Naive B cell (primary cell): ENCODE measurements at regions not wholly inside any gene's neighbourhood (a gene's known extent, or its start where the extent isn't known, plus 50 kb on each side); places are given as distances from the start of the nearest gene placed in this dataset.

Experiments
- ATAC-seq, 2 donors: fragments of 150-1000 bp; cut with Tn5 transposase; 2 replicates each; pipeline ENCODE4 v1.10.0; 2021; ENCODE audit warnings: low read depth in 2 of 2, mild to moderate bottlenecking in 2 of 2, moderate library complexity in 2 of 2
- DNase-seq: peaks from one replicate; pipeline ENCODE4 v3.0.0; 2022
- H3K27ac Mint-ChIP-seq, 6 donors: one replicate each; pipeline ENCODE4 v1.8.0; 2020 to 2022; ENCODE audit warnings: mild to moderate bottlenecking in 6 of 6, mixed read lengths in 6 of 6, moderate library complexity in 5 of 6, inconsistent platforms in 2 of 6
- H3K27me3 Mint-ChIP-seq, 3 donors: one replicate each; pipeline ENCODE4 v1.8.0; 2021 to 2022; ENCODE audit warnings: mixed read lengths in 3 of 3, mild to moderate bottlenecking in 1 of 3
- H3K36me3 Mint-ChIP-seq, 2 donors: one replicate each; pipeline ENCODE4 v1.8.0; 2020 to 2022; ENCODE audit warnings: mixed read lengths in 2 of 2, inconsistent platforms in 1 of 2, mild to moderate bottlenecking in 1 of 2
- H3K4me1 Mint-ChIP-seq, 3 donors: one replicate each; pipeline ENCODE4 v1.8.0; 2020 to 2022; ENCODE audit warnings: mixed read lengths in 3 of 3, inconsistent platforms in 1 of 3, mild to moderate bottlenecking in 1 of 3, moderate library complexity in 1 of 3
- H3K4me3 Mint-ChIP-seq, 8 donors: one replicate each; pipeline ENCODE4 v1.8.0; 2020 to 2022; ENCODE audit warnings: mild to moderate bottlenecking in 8 of 8, mixed read lengths in 8 of 8, moderate library complexity in 8 of 8, inconsistent platforms in 2 of 8
- H3K9me3 Mint-ChIP-seq, 7 donors: one replicate each; pipeline ENCODE4 v1.8.0; 2020 to 2022; ENCODE audit warnings: mixed read lengths in 7 of 7, mild to moderate bottlenecking in 5 of 7, inconsistent platforms in 2 of 7, moderate library complexity in 1 of 7

- peaks cover 0 to 15% (median 9%) of the 10 kb centered on the region in 3 donors for H3K27me3 Mint-ChIP-seq
- peaks cover 0 to 20% (median 6%) of the 10 kb centered on the region in 7 donors for H3K9me3 Mint-ChIP-seq
- no peak overlapping the region for H3K27ac Mint-ChIP-seq
- H3K36me3 Mint-ChIP-seq, result peaks cover 0 to 6% of the 10 kb centered on the region in 2 donors
- ATAC-seq (no peak), DNase-seq (no peak)
- H3K4me3 Mint-ChIP-seq, result no peak overlapping the region
- no peaks in the 10 kb centered on the region for H3K4me1 Mint-ChIP-seq
Observed at GRCh38 chr6:21426841-21427490, 166.6 kb upstream of the SOX4 start.

GRCh38 chr6:21429291-21429690 is 164.3 kb upstream of the SOX4 start:
- Mint-ChIP-seq H3K9me3 (peaks cover 0 to 14% (median 5%) of the 10 kb centered on the region in 7 donors), H3K27me3 (peaks cover 4 to 17% (median 9%) of the 10 kb centered on the region in 3 donors), H3K4me3 (no peak overlapping the region), H3K27ac (peak overlapping the region in 1 of 6 donors; percentile 15), H3K4me1 (no peaks in the 10 kb centered on the region), H3K36me3 (peaks cover 0 to 11% of the 10 kb centered on the region in 2 donors)
- DNase-seq (no peak), ATAC-seq (no peak)

- Mint-ChIP-seq H3K36me3 (peaks cover 0 to 6% of the 10 kb centered on the region in 2 donors), H3K27me3 (peaks cover 0 to 14% (median 4%) of the 10 kb centered on the region in 3 donors), H3K4me3 (peak overlapping the region in 1 of 8 donors; percentile 55), H3K4me1 (peaks cover 0 to 1% (median 0%) of the 10 kb centered on the region in 3 donors), H3K9me3 (peaks cover 0 to 8% (median 1%) of the 10 kb centered on the region in 7 donors), H3K27ac (no peak overlapping the region)
- DNase-seq (no peak), ATAC-seq (no peak)
Observed at GRCh38 chr6:21431526-21431925, 162.0 kb upstream of the SOX4 start.

- Mint-ChIP-seq H3K9me3 (peaks cover 0 to 2% (median 0%) of the 10 kb centered on the region in 7 donors), H3K27me3 (peaks cover 0 to 6% (median 4%) of the 10 kb centered on the region in 3 donors), H3K27ac (peak overlapping the region in 1 of 6 donors; percentile 58), H3K4me3 (peak overlapping the region in 2 of 8 donors; percentile 7 to 45), H3K4me1 (peaks cover 15 to 18% (median 16%) of the 10 kb centered on the region in 3 donors), H3K36me3 (peaks cover 0 to 5% of the 10 kb centered on the region in 2 donors)
- no peak for ATAC-seq
- no peak for DNase-seq
Observed at GRCh38 chr6:21436625-21437024, 156.9 kb upstream of the SOX4 start.

- no peak for DNase-seq
- Mint-ChIP-seq H3K4me3 (no peak overlapping the region), H3K36me3 (no peaks in the 10 kb centered on the region), H3K9me3 (peaks cover 0 to 2% (median 0%) of the 10 kb centered on the region in 7 donors), H3K4me1 (peaks cover 15 to 18% (median 16%) of the 10 kb centered on the region in 3 donors), H3K27ac (no peak overlapping the region), H3K27me3 (no peaks in the 10 kb centered on the region)
- ATAC-seq, result no peak
Observed at GRCh38 chr6:21437581-21437980, 156.0 kb upstream of the SOX4 start.

- Mint-ChIP-seq H3K27me3 (no peaks in the 10 kb centered on the region), H3K27ac (peak overlapping the region in 5 of 6 donors; percentile 6 to 62 (median 19)), H3K36me3 (no peaks in the 10 kb centered on the region)
Observed at GRCh38 chr6:21438237-21438985, 155.1 kb upstream of the SOX4 start.

GRCh38 chr6:21438986-21439352 is 154.6 kb upstream of the SOX4 start:
- H3K27ac Mint-ChIP-seq, result peak overlapping the region in 1 of 6 donors; percentile 41
- no peaks in the 10 kb centered on the region for H3K36me3 Mint-ChIP-seq
- H3K4me1 Mint-ChIP-seq, result peaks cover 15 to 18% (median 16%) of the 10 kb centered on the region in 3 donors
- peak; percentile 34 to 51 for ATAC-seq
- no peak for DNase-seq
- no peaks in the 10 kb centered on the region for H3K27me3 Mint-ChIP-seq
- peak overlapping the region in 3 of 8 donors; percentile 24 to 41 (median 40) for H3K4me3 Mint-ChIP-seq
- peaks cover 0 to 2% (median 0%) of the 10 kb centered on the region in 7 donors for H3K9me3 Mint-ChIP-seq

More at GRCh38 chr6:21438237-21438985, 155.1 kb upstream of the SOX4 start:
- H3K9me3 Mint-ChIP-seq, result peaks cover 0 to 2% (median 0%) of the 10 kb centered on the region in 7 donors
- peaks cover 15 to 18% (median 16%) of the 10 kb centered on the region in 3 donors for H3K4me1 Mint-ChIP-seq
- peak; percentile 86 to 91 for ATAC-seq
- peak; percentile 3 for DNase-seq
- H3K4me3 Mint-ChIP-seq, result peak overlapping the region in 6 of 8 donors; percentile 2 to 64 (median 48)

GRCh38 chr6:21441386-21441785 is 152.2 kb upstream of the SOX4 start:
- no peaks in the 10 kb centered on the region for H3K36me3 Mint-ChIP-seq
- ATAC-seq, result no peak
- H3K4me3 Mint-ChIP-seq, result no peak overlapping the region
- no peaks in the 10 kb centered on the region for H3K27me3 Mint-ChIP-seq
- H3K27ac Mint-ChIP-seq, result no peak overlapping the region
- no peak for DNase-seq
- peaks cover 0 to 2% (median 0%) of the 10 kb centered on the region in 7 donors for H3K9me3 Mint-ChIP-seq
- peaks cover 15 to 18% (median 16%) of the 10 kb centered on the region in 3 donors for H3K4me1 Mint-ChIP-seq

GRCh38 chr6:21442874-21443273 is 150.7 kb upstream of the SOX4 start:
- H3K9me3 Mint-ChIP-seq, result no peaks in the 10 kb centered on the region

GRCh38 chr6:21444711-21445260 is 148.8 kb upstream of the SOX4 start:
- H3K27me3 Mint-ChIP-seq, result peaks cover 0 to 7% (median 0%) of the 10 kb centered on the region in 3 donors
- H3K36me3 Mint-ChIP-seq, result no peaks in the 10 kb centered on the region
- no peak for ATAC-seq
- no peak overlapping the region for H3K27ac Mint-ChIP-seq
- H3K9me3 Mint-ChIP-seq, result no peaks in the 10 kb centered on the region
- no peak overlapping the region for H3K4me3 Mint-ChIP-seq
- DNase-seq, result no peak
- no peaks in the 10 kb centered on the region for H3K4me1 Mint-ChIP-seq

More at GRCh38 chr6:21442874-21443273, 150.7 kb upstream of the SOX4 start:
- Mint-ChIP-seq H3K36me3 (no peaks in the 10 kb centered on the region), H3K27ac (peak overlapping the region in 1 of 6 donors; percentile 70), H3K4me1 (peaks cover 13 to 17% (median 15%) of the 10 kb centered on the region in 3 donors), H3K4me3 (no peak overlapping the region), H3K27me3 (no peaks in the 10 kb centered on the region)
- ATAC-seq (no peak), DNase-seq (no peak)

GRCh38 chr6:21447987-21448386 is 145.6 kb upstream of the SOX4 start:
- Mint-ChIP-seq H3K36me3 (no peaks in the 10 kb centered on the region), H3K4me3 (no peak overlapping the region), H3K27ac (no peak overlapping the region), H3K27me3 (peaks cover 0 to 7% (median 0%) of the 10 kb centered on the region in 3 donors), H3K4me1 (peaks cover 0 to 4% (median 4%) of the 10 kb centered on the region in 3 donors), H3K9me3 (peaks cover 0 to 5% (median 0%) of the 10 kb centered on the region in 7 donors)
- no peak for DNase-seq
- no peak for ATAC-seq

GRCh38 chr6:21448485-21449109 is 145.0 kb upstream of the SOX4 start:
- DNase-seq (no peak), ATAC-seq (no peak)
- peaks cover 0 to 7% (median 0%) of the 10 kb centered on the region in 3 donors for H3K27me3 Mint-ChIP-seq
- H3K9me3 Mint-ChIP-seq, result peaks cover 0 to 5% (median 0%) of the 10 kb centered on the region in 7 donors
- no peak overlapping the region for H3K27ac Mint-ChIP-seq
- H3K4me1 Mint-ChIP-seq, result peaks cover 0 to 4% (median 4%) of the 10 kb centered on the region in 3 donors
- no peak overlapping the region for H3K4me3 Mint-ChIP-seq
- H3K36me3 Mint-ChIP-seq, result no peaks in the 10 kb centered on the region

- Mint-ChIP-seq H3K4me3 (no peak overlapping the region), H3K27ac (no peak overlapping the region), H3K4me1 (peaks cover 0 to 4% (median 4%) of the 10 kb centered on the region in 3 donors), H3K9me3 (peaks cover 0 to 5% (median 0%) of the 10 kb centered on the region in 7 donors), H3K36me3 (no peaks in the 10 kb centered on the region), H3K27me3 (peaks cover 0 to 7% (median 0%) of the 10 kb centered on the region in 3 donors)
- ATAC-seq (no peak), DNase-seq (no peak)
Observed at GRCh38 chr6:21450149-21450548, 143.4 kb upstream of the SOX4 start.
